GM18909 (cell line): ENCODE measurements at regions not wholly inside any gene's neighbourhood (a gene's known extent, or its start where the extent isn't known, plus 50 kb on each side); places are given as distances from the start of the nearest gene placed in this dataset.
"Not testable (repeated sequence)": the region's sequence is repeated elsewhere in the genome, so short reads cannot be mapped to it uniquely, and the experiment has no call there.

Source experiments
- ATAC-seq: cut with Tn5 transposase; IDR thresholded peaks from one replicate; pipeline ENCODE4 v1.9.1; 2021; ENCODE audit warnings: mild to moderate bottlenecking; ENCODE audit not compliant: unreplicated experiment, poor library complexity

DNA sequence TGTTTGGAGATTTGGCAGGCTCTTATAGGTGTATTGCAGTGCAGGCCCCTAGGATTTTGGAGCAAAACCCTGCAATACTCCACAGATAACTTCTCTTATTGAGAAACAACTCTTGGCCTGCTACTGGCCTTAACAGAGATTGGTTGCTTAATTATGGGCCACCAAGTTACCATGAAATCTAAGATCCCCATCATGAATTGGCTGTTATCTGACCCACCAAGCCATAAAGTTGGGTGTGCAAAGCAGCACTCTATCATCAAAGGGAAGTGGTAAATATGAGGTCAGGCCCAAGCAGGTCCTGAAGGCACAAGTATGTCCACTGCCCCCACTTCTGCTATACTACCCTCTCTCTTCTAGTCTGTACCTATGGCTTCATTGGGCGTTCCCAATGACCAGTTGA lies 130.0 kb upstream of the TNFSF4 start:
- no peak for ATAC-seq

DNA sequence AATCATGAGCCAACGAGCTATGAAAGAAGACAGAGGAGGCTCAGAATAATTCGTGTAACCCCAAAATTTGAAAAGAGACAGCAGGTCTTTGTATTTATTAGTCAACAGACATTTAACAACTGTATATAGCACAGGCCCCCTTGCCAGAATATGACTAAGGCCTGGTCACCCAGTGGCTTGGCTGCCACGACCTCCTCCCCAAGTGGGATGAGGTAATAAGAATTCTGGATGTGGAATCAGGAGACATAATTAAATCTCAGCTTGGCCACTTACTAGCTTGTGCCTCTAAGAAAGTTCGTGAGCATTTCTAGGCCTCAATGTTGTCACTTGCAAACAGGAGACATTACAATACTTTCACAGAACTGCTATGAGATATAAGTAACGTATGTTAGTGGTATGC lies 134.2 kb upstream of the TNFSF4 start:
- no peak for ATAC-seq

DNA sequence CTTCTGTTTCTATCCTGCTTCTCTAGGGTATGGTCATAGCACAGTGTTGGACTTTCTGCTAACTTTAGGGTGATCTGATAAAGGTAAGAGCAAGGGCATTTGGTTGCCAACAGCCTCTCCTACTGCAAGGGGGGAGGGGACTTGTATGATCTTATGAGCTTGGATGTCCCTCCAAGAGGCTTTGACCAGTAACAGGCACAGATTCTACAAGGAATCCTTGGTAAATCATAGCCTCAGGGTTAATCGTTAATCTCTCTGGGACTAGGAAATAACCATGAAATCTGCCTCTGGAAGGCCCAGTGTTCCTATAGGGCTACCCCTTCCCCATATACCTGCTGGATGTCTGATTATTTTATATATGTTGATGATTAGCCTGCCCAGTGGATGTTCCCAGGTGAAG lies 134.8 kb upstream of the TNFSF4 start:
- no peak for ATAC-seq

DNA sequence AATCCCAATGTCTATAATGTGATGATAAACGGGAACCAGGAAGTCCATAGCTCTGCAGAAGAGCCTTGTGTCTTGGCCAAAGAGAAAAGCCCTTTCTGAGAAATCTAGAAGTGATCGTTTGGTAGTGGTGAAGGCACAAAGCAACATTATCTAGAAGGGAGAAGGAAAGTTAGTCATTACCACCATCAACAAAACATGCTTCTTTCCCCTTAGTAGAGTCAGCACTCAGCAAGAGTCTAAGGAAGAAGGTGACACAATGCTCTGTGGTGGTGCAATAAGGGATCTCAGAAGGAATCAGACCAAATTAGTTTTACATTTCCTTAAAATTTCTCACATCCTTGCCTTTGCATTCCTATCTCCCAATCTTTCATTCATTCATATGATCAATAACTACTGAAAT lies 134.4 kb upstream of the PRDX6 start:
- no peak for ATAC-seq

DNA sequence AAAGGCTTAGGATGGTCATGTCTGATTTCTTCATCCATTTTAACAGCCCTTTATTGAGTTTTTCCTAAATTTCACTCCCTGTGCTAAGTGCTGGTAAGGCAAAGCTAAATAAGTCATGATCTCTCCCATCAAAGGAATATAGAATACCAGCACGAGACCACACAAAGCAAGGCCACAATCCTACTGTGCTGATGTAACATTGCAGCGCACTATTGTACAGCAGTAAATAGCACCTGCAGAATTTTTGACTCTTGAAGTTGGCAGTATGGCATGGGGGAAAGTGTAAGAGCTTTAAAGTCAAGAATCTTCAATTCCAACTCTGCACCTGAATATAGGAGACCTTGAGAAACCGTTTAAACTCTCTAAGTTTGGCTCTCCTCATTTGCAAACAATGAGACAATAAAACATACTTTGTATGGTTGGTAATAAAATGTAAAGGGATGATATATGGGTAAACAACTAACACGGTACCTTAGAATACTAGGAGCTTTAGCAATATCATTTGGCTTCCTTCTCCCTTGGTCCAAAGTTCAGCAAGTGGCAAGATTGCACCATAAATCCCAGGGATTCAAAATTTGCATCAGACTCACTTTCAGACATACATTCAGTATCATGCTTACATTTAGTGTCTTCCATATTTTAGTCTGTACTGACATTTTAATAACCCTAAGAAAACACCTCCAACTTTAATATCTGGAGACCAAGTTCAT lies 132.9 kb upstream of the PRDX6 start:
- ATAC-seq, result no peak

DNA sequence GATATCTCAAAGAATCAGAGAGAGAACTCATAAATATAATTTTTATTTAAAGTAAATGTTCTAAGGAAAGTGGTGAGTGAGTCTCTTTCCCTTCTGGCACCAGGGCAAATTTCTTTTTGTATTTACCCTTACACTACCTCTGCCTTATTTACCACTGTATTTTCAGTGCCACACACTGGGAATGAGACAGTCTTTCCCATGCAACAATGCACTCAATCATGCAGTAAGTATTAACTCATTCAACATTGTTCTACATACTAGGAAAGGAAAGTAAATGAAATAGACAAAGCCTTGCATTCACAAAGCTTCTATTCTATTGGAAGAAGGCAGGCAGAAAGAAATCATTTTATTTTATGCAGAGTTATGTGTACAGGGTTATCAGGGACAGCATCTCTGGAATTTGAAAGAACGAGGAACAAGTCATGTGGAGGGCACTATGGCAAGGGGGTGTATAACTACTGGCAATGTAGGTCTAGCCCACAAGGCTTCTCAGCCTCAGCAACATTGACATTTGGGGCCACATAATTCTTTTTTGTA lies 129.8 kb upstream of the PRDX6 start:
- no peak for ATAC-seq

DNA sequence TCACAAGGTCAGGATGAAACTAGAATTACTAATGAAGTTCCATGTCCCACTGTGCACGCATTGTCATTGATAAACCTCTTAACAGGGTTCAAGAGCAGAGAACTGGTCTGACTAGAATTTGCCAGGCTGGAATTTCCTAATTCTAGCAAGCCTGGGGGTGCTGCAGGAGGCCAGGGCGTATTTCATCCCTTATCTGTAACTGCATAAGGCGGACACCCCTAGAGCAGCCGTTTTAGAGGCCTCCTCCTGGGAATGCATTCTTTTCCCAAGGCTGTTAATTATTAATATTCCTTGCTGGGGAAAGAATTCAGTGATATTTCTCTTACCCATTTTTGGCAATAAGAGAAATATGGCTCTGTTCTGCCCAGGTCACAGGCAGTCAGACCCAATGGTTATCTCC lies 124.5 kb upstream of the PRDX6 start:
- ATAC-seq, result not testable (repeated sequence)

DNA sequence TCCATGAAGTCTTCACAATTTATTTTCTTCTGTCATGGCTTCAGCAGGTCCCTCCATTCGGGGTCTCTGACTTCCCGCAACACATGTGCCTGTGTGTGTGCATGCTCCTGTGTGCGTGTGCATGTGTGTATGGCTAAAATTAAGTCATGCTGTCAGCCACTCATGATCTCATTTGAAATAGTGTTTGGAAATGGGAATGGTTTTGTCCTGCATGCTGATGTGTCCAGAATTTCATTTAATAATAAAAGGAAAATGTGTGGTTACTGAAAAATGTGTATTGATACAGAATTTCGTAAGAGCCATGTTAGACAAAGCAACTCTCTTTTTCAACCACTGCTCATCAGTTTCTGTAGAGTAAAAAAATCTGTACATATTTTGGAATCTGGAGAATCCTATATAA lies 123.8 kb upstream of the PRDX6 start:
- no peak for ATAC-seq

DNA sequence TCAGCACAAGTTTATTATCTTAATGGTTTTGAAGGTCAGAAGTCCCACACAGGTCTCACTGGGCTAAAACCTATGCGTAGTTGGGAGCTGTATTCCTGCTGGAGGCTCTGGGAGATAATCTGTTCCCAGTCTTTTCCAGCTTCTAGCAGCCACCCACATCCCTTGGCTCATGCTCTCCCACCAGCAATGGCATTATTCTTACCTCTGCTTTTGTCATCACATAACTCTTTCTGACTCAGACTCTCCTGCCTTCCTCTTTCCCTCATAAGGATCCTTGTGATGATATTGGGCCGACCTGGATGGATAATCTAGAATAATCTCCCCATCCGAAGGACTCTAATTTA lies 122.2 kb upstream of the PRDX6 start:
- ATAC-seq, result no peak

DNA sequence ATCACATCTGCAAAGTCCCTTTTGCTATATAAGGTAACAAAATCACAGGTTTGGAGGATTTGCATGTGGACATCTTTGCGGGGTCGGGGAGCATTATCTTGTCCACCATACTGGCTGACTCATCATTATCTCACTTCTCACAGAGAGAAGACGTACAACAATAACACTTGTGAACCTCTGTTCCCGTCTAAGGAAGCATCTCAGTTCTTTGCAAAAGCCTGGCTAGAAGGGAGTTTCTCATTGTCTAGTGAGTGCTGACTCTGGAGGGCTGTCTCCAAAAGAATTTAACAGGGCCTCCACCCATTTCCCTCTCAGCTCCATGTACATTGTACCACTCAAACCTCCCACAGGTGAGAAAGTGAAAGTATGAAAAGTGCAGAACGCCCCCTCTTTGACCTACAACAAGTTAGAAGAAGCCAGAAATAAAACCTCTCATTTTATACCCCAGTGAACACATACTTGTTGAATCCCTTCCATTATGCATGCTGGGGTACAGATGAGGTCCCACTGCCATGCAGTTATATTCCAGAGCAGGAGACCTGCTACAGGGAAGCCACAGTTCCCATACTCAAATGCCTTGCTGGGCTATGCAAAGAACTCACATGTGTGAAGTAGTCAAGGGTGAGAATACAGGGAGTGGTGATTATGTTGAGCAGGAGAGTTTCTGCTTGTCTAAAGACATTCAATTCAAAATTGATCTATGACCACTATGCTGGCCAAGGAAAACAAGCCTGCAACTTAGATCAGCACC lies 121.7 kb upstream of the PRDX6 start:
- ATAC-seq, result peak; percentile 67

DNA sequence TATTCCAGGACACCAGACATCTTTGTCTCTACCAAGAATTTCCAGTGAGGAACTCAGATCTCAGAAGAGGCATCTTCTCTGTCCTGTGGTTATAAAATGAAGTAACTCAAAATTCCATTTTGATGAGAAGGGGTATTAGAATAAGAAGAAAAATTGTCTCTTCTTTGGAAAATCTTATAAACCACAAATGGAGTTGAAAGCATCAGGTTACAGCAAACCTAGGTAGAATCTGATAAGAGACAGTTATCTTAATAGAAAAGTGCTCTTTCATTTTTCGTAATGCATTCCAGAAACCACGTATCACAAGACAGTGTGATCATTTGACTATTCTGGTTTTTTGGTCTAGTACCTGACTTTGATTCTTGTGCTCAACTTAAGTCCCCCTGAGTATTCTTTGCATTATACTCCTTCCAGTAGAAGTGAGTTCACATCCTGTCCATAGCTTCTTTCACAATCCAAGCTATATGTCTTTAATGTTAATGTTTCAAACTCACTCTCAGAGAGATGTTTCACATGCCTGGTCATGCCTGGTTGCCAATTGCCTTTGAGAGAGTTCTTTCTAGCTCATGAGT lies 120.9 kb upstream of the PRDX6 start:
- ATAC-seq, result no peak

DNA sequence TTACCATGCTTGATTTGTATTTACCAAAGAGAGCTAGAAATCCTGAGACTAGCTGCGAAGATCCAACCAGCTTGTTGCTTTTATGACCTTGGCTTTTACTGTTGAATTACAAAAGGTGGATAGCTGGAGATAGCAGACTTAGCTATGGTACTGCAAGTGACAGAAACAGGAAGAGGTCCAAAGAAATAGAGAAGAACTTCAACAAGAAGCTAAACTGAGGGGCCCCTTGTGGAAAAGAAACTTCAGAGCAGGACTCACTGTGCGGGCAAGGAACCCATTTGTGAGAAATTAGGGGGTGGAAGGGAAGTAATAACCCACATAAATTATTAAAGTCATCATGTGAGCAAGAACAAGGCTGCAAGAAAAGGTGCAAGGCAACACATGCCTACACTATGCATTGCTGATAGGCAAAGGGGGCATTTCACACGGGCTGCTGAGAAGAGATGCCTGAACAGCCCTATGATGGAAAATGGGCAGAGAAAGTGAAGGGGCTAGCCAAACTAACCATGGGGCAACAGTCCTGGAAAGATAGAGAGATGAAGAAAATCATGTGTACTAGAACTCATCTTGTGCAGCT lies 116.6 kb upstream of the PRDX6 start:
- ATAC-seq, result no peak

DNA sequence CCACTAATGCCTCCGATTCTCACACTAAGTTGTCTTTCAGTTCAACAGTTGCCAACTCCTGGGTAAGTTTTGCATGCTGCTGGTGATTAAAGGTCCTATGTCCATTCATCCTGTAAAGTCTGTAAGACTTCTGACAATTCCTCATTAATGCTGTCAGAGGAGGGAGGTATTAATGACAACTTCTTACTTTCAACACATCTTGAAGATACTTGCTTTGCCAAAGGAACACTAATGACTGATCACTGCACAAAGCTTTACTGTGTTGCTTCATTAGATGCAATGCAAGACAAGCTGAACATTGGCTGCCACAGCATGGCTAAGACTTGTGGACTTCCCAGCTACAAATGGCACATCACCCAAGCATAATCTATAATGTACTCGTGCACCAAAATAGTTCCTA lies 114.6 kb upstream of the PRDX6 start:
- ATAC-seq, result no peak

DNA sequence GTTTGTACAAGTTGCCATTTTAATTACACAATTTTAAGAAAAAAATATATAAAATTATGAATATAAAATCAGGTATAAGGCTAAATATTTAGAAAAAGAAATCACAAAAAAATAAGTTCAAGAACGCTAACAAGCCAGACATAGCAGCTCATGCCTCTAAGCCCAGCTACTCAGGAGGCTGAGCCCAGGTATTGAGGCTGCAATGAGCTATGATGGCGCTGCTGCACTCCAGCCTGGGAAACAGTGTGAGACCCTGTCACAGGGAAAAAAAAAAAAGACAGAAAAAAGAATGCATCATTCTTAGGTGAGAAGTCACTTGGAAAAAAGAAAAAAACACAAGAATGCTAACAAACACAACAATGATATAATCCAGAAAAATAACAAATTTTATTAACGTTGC lies 112.3 kb upstream of the PRDX6 start:
- ATAC-seq, result no peak

DNA sequence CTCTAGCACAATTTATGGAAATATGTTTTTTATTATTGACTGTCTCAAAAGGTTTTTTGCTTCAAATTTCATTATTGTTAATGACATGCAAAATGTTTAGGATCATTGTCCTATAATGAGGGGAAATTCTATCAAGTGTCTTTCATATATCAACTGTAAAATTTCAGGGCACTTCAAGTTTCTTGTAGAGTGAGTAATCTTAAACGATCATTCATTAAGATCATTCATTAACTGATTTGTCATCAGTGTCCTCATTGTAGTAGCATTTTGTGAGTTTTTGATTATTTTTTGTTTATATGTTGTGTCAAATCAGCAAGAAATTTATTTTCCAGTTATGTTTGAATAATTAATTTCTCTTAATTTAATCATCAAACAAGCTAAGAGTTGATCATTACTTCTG lies 111.8 kb upstream of the PRDX6 start:
- ATAC-seq, result no peak

DNA sequence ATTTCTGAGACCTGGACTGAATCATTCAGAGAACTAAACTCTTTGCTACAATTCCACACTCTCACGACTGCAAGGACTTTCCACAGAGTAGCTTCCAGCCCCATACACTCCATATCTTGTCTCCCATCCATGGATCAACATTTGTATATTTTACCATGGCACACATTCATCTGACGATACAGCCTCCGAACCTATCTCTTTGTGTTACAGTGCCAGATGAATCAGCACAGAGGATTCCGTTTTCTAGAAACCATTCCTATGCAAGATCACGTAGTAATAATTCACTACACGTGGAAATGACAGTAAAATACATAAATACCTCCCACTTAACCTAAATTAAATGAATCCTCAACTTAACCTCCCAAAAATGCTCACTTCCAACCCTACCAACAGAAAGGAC lies 110.0 kb upstream of the PRDX6 start:
- no peak for ATAC-seq

DNA sequence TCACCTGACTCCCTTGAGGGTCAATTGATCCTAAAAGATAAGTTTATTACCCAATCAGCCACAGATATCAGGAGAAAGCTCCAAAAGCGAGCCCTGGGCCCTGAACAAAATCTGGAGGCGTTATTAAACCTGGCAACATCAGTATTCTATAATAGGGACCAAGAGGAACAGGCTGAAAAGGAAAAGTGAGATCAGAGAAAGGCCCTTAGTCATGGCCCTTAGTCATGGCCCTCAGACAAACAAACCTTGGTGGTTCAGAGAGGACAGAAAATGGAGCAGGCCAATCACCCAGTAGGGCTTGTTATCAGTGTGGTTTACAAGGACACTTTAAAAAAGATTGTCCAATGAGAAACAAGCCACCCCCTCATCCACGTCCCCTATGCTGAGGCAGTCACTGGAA lies 106.5 kb upstream of the PRDX6 start:
- not testable (repeated sequence) for ATAC-seq

DNA sequence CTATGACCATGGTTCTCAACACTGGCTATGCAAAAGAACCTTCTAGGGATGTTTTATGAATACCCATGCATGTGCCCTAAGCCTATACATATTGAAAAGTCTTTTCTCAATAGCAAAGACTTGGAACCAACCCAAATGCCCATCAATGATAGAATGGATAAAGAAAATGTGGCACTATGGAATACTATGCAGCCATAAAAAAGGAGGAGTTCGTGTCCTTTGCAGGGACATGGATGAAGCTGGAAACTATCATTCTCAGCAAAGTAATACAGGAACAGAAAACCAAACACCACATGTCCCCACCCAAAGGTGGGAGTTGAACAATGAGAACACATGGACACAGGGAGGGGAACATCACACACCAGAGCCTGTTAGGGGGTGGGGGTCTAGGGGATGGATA lies 101.1 kb upstream of the PRDX6 start:
- ATAC-seq, result not testable (repeated sequence)

DNA sequence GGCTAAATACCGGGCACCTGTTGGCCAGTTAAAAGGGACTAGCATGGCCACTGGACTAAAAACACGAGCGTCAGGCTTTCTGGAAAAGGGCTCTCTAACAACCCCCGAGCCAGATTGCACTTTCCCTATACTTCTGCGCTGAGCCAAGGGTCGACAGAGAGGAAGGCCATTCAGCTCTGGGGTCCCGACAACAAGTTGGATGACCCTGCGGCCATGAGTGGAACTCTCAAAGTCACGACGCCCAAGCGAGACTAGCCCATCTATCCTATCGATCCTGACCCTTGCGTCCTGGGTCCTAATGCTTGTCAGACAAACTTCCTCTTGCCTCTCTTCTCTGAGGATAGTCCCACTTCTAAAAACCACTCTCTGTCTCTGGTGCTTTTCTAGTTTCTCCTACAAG lies 99.9 kb upstream of the PRDX6 start:
- no peak for ATAC-seq

DNA sequence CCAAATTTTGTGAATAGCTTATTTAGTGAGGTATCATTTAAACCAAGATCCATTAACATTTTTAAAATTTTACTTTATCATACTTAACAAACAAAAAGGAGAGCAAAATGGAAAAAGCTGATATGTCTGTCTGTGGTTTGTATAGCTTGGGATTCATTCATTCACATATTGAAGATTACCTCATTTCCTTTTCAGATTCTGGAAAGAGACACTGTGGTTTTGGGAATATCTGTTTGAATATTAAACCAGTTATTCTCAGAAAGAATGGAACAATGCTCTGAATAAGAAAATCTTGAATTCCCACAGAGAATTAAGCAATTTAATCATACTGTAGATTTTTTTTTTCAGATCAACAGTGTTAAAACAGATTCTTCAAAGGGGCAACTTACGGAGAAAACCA lies 93.8 kb upstream of the PRDX6 start:
- no peak for ATAC-seq

DNA sequence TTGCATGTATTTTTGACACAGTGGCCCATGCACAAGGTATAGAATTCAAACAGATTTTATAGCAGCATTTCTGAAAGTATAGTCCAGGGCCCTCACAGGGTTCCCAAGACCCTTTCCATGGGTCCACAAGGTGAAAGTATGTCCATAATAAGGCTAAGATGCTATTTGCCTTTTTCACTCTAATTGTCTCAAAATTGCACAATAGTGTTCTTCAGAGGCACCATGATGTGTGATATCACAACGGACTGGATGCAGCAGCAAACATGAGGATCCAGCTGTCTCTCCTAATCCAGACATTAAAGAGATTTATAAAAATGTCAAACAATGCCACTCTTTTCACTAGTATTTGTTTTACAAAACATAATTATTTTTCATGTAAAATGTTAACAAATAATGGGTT lies 88.8 kb upstream of the PRDX6 start:
- no peak for ATAC-seq
